NOMO-1 treated with DMSO at 0.1 percent for 48 hours (cell line): ENCODE measurements at regions not wholly inside any gene's neighbourhood (a gene's known extent, or its start where the extent isn't known, plus 50 kb on each side); places are given as distances from the start of the nearest gene placed in this dataset.
A peak's percentile ranks its signal among the peaks of the same experiment; 100 is the strongest.
"Not testable (repeated sequence)": the region's sequence is repeated elsewhere in the genome, so short reads cannot be mapped to it uniquely, and the experiment has no call there.

Experiments used
- DNase-seq: peaks from one replicate; lab custom pipeline; 2025; ENCODE audit not compliant: unreplicated experiment; lab: John Stamatoyannopoulos, UW

DNA sequence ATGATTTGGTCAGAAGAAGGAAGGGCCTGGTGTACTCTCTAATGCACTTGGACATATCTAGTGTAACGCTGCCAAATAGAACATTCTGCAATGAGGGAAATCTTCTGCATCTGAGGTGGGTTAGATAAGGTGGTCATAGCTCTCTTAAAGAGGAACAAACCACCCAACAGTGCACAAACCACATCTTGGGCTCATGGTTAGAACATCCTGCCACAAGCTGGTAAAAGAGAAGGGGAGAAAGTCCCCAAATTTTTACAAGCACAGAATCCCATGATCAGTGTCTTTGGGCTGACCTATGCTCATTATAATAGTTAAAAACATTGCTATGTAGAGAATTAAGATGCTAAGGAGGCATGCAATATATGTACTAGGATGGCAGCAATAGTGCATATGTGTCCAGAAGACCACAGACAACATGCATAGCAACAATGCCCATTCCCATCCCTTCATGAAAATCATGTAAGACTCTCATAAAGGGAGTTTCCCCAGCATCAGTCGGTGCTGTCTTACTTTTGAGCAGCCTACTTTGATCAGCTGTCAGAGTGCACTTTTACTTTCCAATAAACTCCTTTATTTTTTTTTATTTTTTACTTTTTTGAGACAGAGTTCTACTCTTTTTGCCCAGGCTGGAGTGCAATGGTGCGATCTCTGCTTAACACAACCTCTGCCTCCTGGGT, 99.7 kb upstream of the SLC7A11 start:
- peak; percentile 35 for DNase-seq

DNA sequence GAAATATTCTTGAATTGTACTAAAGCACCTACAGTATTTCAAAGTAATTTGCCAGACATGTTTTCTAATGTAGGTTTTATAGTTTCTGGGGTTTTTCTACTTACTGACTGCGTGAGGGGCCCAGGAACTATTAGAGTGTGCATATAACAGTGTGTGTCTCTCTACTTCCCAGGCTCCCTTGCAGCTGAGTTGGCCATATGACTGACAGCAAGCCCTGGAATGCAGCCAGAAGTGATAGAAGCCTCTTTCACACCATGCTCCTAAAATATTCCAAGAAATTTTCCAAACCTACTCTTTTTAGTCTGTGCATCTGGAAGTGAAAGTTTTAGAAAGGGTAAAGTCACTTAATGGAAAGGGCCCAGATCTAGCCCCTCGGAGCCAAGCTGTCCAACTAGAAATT, 96.7 kb upstream of the SLC7A11 start:
- no peak for DNase-seq

GRCh38 chr4:138338222-138338621, 96.1 kb upstream of the SLC7A11 start:
- not testable (repeated sequence) for DNase-seq

- no peak for DNase-seq
Measured at GRCh38 chr4:138334346-138335016, 92.3 kb upstream of the SLC7A11 start.

GRCh38 chr4:138332415-138332814, 90.3 kb upstream of the SLC7A11 start:
- DNase-seq = not testable (repeated sequence)

DNA sequence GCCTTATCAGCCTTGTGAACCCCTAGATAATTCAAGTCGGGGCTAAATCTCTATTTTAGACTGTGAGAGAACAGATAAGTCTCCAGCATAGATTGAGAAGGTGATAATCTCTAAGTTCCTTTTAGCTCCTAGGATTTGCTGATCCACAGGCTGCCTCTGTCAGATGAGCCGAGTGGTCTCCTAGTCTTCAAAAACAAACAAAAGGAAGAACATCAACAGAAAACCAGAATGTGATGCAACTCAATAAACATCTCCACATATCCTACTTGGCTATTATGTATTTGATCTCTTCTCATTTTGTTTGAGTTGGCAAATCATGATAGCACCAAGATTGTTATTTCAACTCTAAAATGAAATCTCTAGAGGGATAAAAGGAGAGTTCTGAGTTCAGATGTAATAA, 88.4 kb upstream of the SLC7A11 start:
- no peak for DNase-seq

DNA sequence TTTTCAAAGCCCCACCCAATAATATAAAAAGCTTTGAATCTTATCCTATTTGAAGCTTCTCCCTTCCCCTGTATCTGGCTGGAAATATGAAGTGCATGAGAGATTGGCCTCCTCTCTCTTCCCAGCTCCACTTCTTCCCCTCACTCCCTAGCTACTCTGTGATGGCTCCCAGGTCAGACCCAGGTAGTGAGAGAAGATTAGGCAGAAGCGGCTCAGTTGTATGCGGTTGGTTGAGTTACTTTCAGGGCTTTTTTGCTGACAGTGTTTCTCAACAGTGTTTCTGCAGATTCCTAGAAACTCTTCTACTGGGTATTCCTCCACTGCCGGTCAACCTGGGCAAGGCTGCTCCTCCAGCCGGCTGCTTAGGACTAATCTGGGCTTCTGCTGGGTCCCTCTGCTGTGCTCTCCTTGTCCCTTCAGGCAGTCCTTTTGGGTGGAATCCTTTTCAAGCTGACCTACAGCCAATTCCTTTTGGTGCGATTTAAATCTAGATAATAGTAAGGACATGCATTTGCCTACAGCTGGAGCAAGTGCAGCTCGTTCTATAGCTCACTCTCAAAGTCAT, 87.4 kb upstream of the SLC7A11 start:
- DNase-seq = no peak

- no peak for DNase-seq
Measured at GRCh38 chr4:138327338-138327737, 85.2 kb upstream of the SLC7A11 start.

DNA sequence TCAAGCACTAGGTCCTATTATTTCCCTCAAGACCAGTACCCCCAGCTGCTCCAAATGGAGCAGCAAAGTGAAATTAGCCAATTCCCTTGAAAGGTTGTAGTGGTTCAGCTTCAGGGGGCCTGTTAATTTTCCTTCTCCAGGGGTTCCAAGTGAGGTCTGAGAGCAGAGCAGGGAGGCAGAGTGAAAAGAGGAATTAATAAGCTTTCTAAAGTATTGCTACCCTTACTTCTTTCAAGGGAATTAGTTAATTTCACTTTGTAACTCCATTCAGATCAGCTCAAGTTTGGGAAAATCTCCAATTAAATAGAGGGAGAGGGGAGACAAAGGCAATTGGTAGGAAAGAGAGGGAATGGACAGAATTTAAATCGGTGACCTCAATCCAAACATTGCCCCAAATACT, 78.7 kb upstream of the SLC7A11 start:
- no peak for DNase-seq

GRCh38 chr4:138320030-138320429, 77.9 kb upstream of the SLC7A11 start:
- no peak for DNase-seq

DNA sequence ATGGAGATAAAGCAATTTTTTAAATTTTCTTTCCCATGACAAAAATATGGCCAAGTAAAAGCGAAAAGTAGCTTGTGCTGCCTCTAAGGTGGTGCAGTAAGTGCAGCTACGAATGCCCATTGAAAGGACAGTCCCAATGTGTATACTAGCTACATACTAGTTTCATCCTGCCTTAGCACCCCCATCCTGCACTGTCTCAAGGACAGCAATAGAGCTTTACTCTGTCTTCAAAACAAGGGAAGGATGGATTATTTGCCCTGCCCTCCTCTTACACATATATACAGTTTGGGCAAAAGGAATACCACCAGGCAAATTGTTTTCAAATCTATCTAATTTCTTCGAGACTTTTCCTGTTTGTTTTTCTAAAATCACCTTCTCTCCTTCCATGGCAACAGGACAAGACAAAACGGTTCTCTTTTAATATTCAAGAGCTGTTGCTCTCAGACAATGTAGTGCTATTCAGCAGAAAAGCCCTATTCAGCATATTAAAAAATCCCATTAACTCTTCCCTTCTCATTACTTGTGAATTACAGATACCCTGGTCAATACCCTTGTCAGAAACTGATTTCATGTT, 75.1 kb upstream of the SLC7A11 start:
- no peak for DNase-seq

- no peak for DNase-seq
Measured at GRCh38 chr4:138312536-138312911, 70.4 kb upstream of the SLC7A11 start.

- no peak for DNase-seq
Measured at GRCh38 chr4:138311771-138312535, 69.8 kb upstream of the SLC7A11 start.

GRCh38 chr4:138310991-138311390, 68.8 kb upstream of the SLC7A11 start:
- DNase-seq = no peak

DNA sequence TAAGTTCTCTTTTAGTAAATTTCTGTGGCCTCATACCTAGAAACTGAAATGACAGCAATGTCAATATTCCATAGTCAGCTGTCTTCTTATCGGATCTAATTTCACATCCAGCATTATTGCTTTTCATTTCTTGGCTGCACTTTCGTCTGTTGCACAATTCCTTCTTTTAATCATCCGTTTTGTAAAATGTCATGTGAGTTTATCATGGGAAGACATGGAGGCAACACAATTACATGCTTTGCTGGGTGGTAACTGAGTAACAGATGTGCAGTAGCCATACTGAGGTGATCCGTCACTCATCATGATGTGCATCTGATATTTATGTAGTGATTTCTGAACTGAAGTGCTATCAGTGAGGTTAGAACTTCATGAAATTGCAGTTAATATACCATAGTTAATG, 68.3 kb upstream of the SLC7A11 start:
- DNase-seq = no peak

DNA sequence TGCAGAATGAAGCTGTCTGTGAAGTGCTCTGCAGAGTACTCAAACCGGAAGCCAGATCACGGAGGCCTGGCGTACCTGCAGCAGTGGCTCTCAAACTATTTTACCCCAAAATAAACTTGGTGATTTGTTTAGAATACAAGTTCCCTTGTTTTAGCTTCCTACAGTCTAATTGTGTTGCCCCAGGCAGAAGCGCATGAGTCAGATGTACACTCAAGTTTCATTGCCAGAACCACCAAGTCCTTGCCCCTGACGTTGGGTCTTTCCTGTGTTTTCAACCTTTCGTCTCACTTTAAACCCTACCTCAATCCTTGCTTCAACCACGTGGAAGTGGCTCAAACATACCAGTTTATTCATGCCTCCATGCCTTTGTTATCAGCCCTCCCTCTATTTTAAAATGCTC, 66.2 kb upstream of the SLC7A11 start:
- DNase-seq = no peak

DNA sequence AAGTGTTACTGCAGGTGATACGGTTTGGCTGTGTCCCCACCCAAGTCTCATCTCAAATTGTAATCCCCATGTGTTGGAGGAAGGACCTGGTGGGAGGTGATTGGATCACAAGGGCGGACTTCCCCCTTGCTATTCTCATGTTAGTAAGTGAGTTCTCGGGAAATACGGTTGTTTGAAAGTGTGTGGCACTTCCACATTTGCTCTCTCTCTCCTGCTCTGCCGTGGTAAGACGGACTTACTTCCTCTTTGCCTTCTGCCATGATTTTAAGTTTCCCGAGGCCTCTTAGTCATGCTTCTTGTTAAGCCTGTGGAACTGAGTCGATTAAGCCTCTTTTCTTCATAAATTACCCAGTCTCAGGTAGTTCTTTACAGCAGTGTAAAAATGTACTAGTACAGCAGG, 65.2 kb upstream of the SLC7A11 start:
- peak; percentile 87 for DNase-seq

DNA sequence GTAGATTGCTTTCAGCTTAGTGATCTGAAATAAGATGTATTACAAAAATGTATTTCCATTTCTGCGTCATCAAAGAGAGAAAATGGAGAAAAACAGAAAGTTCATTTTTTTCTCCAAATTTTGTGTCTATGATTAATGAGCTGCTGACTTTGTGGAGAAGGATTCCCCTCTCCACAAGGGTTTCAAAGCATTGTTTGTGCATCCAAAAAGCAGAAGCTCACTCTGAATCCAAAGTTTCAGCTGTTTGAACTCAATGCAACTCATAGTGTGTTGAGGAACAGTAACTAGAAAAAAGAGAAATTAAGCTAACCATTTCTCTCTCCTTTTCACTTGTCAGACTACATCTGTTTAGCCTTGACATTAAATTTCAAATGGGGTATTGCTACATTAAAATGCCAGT, 62.9 kb upstream of the SLC7A11 start:
- peak; percentile 85 for DNase-seq

- DNase-seq = no peak
Measured at GRCh38 chr4:138301536-138301935, 59.4 kb upstream of the SLC7A11 start.

- DNase-seq = no peak
Measured at GRCh38 chr4:138300616-138301015, 58.5 kb upstream of the SLC7A11 start.

DNA sequence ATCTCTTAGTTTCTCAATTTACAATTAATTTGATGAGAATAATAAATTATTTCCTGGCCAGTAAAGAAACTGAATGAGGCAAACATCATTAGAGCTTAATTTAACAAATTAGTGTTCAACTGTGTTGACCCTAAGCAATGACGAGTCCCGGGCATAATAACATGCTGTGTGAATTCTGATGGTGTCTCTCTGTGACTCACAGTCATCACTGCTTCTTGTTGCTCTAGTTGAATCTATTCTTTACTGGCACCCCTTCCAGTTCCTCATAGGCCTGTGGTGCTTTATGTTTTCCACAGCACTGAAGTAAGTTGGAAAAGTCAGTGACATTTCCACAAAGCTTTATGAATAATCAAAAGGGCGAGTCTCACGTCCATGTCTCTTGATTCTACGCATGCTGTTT, 57.7 kb upstream of the SLC7A11 start:
- DNase-seq = no peak

DNA sequence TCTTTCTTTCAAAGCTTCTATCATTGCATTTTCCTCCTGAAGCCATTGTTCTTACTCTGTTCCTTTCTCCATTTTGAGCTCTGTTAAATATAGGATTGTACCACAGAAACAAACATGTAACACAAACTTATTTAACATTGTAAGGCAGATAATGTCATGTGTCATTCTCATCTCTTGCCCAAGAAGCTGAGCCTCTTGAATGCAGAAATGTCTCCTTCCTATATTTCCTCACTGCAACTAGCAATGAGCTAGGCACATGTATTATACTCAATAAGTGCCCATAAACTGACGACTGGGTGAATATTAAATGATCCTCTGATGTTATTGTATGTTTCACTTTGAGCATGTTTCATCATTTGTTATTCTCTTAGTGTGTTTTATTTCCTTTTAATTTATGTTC, 56.7 kb upstream of the SLC7A11 start:
- peak; percentile 51 for DNase-seq
